ENCODE measurements at regions not wholly inside any gene's neighbourhood (a gene's known extent, or its start where the extent isn't known, plus 50 kb on each side); places are given as distances from the start of the nearest gene placed in this dataset.

- TF ChIP-seq CTCF (IDR thresholded peaks at IDR 0.05; ENCODE audit: insufficient read depth, low read depth, low read length) = no peak
- TF ChIP-seq EZH2 (IDR thresholded peaks at IDR 0.05; ENCODE audit: insufficient read depth, low read length) = no peak
Measured at GRCh38 chr4:25590171-25590570, 65.5 kb upstream of the SLC34A2 start.

Data from astrocyte (in vitro differentiated cells and primary cell).